COLO668 (cell line): ENCODE measurements at regions not wholly inside any gene's neighbourhood (a gene's known extent, or its start where the extent isn't known, plus 50 kb on each side); places are given as distances from the start of the nearest gene placed in this dataset.

Experiments used
- DNase-seq: peaks from one replicate; lab custom pipeline; 2025; ENCODE audit not compliant: unreplicated experiment; lab: John Stamatoyannopoulos, UW

GRCh38 chr1:38126970-38127369, 80.4 kb upstream of the POU3F1 start:
- no peak for DNase-seq

- DNase-seq, result no peak
Observed at GRCh38 chr1:38125837-38126520, 79.4 kb upstream of the POU3F1 start.

GRCh38 chr1:38125016-38125415, 78.4 kb upstream of the POU3F1 start:
- no peak for DNase-seq

DNA sequence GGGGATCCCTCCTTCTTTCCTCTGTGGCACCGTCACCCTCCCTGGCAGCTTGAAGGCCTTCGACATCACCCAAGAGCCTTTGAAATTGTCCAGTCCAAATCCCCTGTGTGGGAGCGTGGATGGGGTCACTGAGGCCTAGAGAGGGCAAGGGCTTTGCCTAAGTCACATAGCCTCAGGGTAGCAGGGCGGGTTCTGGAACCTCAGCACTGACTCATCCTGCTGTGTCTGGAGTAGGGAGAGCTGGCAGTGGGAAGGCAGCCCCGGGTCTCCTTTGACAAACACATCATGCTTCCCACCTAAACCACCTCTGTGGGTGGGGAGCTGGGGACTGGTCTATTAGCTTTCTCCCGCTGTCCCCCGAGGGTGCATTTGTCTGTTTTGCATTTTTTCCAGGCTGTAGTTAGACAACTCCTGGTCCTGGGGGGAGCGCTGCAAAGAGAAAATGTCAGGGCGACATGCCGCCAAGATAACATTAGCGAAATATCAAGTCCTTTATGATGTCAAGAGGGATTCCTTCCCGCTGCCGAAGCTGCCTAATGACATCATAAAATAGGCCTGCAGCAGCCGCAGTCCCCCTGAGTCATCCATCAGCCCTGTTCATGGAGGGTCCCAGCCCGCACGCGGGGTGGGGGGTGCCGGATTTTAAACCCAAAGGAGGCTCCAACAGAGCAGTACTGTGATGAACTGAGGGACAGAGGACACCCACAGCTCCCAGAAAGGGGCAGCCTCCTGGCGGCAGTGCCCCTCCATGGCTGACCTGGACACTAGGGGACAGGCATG, 77.0 kb upstream of the POU3F1 start:
- no peak for DNase-seq

DNA sequence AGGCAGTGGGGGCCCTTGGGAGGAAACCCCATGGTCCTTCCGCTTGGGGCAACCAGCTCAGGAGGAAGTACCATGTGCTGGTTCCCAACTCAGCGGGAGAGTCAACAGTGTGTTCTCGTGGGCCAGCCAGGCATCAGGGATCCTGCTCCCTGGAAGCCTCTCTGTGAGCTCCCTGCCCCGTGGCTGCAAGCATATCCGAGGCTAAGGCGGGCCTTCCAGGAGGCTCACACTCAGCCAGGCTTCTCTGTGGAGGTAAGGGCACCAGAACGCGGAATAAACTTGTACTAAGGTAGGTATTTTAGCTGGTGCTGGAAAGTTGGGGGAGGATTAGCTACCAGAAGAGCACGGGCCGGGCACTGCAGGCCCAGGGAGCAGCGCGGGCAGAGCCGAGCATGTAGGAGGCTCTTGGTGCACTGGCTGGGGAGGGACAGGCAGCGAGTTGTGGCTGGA, 74.7 kb upstream of the POU3F1 start:
- no peak for DNase-seq

GRCh38 chr1:38120552-38121230, 74.1 kb upstream of the POU3F1 start:
- DNase-seq, result no peak

DNA sequence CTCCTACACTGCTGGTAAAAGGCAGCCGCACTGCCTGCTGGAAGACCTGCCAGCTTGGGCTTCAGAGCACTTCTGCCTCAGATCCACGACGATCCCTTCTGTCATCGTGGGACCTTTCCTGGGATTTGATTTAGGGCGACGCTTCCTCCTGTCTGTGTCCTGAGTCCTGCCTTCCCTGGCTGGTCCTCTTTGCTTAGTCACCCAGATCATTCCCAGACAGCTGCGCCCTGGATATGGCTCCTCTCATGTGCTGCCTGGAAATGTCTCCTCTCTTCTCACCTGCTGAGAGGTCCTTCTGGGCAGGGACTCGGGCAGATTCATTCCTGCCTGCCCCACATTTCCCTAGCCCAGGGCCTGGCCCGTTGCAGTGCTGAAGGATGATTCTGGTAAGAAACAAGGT, 72.4 kb upstream of the POU3F1 start:
- DNase-seq, result no peak

DNA sequence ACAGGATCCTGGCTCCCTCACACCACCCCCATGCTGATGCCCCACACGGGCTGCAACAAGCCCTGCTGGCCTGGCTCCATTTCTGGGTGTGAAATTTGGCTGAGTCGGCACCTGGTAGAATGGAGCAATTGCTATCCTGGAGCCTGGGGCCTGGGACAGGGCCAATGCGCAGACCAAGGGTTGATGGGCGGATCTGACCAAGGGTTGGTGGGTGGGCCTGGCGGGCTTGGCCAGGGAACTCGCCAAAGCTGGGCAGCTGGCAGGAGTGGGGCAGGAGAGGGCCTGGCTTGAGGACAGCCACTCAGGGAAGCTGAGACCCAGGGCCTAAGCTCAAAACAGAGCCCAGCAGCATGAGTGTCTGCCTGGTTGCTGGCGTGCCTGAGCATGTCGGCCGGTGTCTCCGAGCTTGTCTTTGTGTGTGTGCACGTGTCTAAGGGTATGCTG, 70.9 kb upstream of the POU3F1 start:
- DNase-seq, result no peak

GRCh38 chr1:38115682-38116202, 69.1 kb upstream of the POU3F1 start:
- no peak for DNase-seq

- no peak for DNase-seq
Observed at GRCh38 chr1:38115226-38115625, 68.6 kb upstream of the POU3F1 start.

DNA sequence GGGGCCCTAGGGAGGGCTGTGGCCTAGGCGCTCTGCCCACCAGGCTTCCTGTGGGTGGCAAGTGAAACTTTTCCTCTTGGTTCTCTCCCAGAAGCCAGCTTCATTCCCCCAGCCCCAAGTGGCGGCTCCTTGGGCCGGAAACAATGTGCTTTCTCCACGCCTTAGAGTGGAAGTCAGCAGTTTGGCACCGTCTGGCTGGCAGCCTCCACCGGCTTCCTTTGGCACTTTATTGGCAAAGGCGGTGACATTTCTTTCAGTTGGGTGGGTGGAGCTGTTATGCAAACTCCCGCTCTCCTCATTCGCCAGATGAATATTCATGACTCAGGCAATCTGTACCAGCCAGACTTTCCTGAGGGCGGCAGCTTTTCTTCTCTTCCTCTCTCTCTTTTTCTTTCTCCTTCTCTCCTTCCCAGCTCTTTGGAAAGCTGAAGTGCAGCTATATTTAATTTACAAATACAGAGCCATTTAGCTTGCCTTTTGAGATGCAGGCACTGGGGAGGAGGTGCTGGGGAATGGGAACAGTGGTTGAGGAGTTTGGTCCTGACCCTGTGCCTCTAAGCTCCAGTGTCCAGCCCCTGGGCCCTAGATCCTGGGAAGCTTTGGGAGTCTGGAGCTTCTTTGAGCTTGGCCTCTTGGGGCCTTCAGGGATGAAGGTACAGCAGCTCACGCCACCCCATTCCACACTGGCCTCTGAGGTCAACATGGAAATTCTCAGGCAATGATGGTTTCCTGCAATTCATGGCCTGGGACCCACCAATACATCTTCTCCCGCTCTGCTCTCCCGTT, 67.8 kb upstream of the POU3F1 start:
- DNase-seq, result no peak

DNA sequence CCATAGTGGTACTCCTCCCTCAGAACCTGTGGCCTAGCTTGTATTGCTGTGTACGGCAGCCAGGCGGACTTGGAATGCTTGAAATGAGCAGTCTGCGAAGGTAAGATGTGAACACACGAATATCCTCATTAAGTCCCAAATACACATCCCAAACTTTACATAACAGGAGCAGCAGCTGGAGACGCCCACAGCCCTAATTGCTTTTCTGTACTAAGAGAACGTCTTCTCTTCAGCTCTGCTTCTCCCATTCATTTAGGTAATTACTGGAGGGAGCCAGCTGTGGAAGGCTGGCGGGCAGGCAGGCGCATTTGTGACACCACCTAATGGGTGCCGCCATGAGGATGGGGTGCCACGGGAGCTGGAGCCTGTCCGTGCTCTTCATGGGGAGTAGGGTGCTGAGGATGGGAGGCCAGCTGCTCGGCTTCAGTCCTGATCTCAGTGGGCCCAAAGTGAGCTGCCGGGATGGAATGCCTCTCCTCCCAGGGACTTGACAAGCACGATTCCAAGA, 66.6 kb upstream of the POU3F1 start:
- DNase-seq, result no peak

DNA sequence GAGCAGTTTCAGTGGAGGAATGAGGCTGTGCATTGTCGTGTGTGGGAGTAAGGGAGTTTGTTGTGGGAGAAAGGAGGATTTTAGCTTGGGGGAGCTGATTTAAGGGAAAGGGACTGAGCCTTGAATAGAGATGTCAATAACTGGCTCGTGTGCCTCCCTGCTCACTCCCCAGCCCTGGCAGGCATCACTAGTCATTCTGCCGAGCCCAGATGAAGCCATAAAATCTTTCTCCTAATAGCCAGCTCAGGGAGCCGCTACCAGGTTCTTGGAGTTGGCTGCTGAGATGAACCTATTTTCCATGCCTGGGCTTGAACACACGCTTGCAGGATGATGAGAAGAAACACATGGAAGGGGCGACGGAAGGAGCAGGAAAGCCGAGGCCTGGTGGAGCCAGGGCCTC, 65.0 kb upstream of the POU3F1 start:
- no peak for DNase-seq

DNA sequence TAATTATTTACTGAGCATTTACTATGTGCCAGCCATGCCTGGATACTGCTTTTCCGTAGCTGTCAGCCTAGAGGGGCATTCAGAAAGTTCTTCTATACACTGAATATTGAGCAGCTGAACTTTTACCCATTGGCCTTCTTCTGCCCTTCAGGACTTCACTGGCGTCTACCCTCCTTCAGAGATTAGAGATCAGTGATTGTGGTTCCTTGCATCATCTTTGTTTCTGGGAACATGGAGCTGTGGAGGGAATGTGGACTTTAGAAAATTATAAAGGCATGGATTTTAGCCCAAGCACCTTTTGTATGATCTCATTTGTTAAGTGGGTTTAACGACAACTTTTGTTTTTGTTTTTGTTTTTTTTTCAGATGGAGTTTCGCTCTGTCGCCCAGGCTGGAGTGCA, 58.7 kb upstream of the POU3F1 start:
- DNase-seq, result no peak

GRCh38 chr1:38102636-38103035, 56.0 kb upstream of the POU3F1 start:
- DNase-seq, result peak; percentile 21

GRCh38 chr1:38101037-38101785, 54.6 kb upstream of the POU3F1 start:
- no peak for DNase-seq

DNA sequence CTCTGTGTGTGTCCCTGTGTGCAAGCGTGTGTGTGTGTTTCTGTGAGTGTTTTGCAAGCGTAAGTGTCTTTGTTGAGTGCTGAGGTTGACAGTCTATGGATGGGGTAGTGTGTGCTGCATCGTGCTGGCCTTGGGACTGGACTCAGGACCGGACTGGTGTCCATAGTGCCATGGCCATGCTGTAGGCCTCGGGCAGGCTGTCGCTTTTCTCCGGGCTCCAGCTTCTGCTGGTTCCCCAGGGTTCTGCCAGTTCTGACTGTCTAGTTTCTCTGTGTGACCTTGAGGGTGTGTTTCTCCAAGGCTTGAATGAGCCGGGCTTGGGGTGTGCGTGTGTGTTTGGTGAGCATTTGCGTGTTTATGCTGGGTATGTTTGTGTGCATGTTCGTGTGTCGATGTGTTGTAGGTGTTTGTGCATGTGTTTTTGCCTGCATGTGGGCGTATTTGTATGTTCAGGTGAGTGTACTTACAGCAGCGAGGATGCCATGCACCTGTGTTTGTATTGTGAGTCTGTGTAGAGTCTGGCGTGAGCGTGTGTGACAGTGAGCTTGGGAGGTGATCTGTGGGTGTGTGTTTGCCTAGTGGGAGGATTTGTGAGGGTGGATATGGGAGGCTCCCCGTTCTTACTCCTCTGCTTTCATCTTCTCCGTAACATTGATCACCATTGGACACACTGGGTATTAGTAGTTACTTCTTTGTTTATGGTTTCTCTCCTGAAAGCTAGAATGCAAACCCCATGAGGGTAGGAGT, 51.7 kb upstream of the POU3F1 start:
- DNase-seq, result peak; percentile 41

- peak; percentile 46 for DNase-seq
Observed at GRCh38 chr1:38097284-38097898, 50.8 kb upstream of the POU3F1 start.
